Gastroesophageal sphincter (tissue), 4 donors: ENCODE measurements at regions not wholly inside any gene's neighbourhood (a gene's known extent, or its start where the extent isn't known, plus 50 kb on each side); places are given as distances from the start of the nearest gene placed in this dataset.

ENCODE experiments used
- ATAC-seq: fragments of 150-250 bp; one replicate; pipeline ENCODE4 v1.9.1; 2016; ENCODE audit warnings: mild to moderate bottlenecking, moderate library complexity
- H3K27ac ChIP-seq, 4 donors: fragments of 200-600 bp; sonication (generic) in 3 of 4; 1 replicate in 3 of 4; 2 replicates in 1 of 4; pipeline ENCODE4 v1.5.1; 2016 to 2019
- H3K27me3 ChIP-seq: fragments of 200-600 bp; sonication (generic); one replicate; pipeline ENCODE4 v1.5.1; 2019
- H3K36me3 ChIP-seq, 2 donors: fragments of 200-600 bp; sonication (generic); one replicate each; pipeline ENCODE4 v1.5.1; 2019; ENCODE audit warnings: control low read depth in 1 of 2
- H3K4me1 ChIP-seq, 3 donors: fragments of 200-600 bp; sonication (generic); 1 replicate in 2 of 3; 2 replicates in 1 of 3; pipeline ENCODE4 v1.5.1; 2016 to 2019; ENCODE audit warnings: control low read depth in 2 of 3
- H3K4me3 ChIP-seq, 2 donors: fragments of 200-600 bp; sonication (generic); one replicate each; pipeline ENCODE4 v1.5.1; 2019; ENCODE audit warnings: mild to moderate bottlenecking in 1 of 2, moderate library complexity in 1 of 2
- H3K9me3 ChIP-seq, 3 donors: fragments of 200-600 bp; sonication (generic); one replicate each; pipeline ENCODE4 v1.5.1; 2017 to 2019; ENCODE audit warnings: control low read depth in 2 of 3
- CTCF ChIP-seq, 4 experiments: fragments of 200-600 bp in 2 of 4; fragments of 450-650 bp in 2 of 4; sonication (generic) in 1 of 4; IDR thresholded peaks; one replicate each; pipeline ENCODE4 v1.5.1; 2017 to 2019; ENCODE audit warnings: antibody characterized with exemption in 4 of 4, mild to moderate bottlenecking in 2 of 4, moderate library complexity in 2 of 4
- EP300 ChIP-seq: sonication (generic); formaldehyde crosslinking; IDR thresholded peaks from one replicate; pipeline ENCODE4 v1.6.1; 2017; ENCODE audit warnings: antibody characterized with exemption, mild to moderate bottlenecking
- POLR2A ChIP-seq, 2 donors: fragments of 450-650 bp; IDR thresholded peaks; one replicate each; pipeline ENCODE4 v1.6.1; 2017; ENCODE audit warnings: antibody characterized with exemption in 2 of 2, mild to moderate bottlenecking in 2 of 2, moderate library complexity in 1 of 2
- POLR2AphosphoS5 ChIP-seq: sonication (generic); formaldehyde crosslinking; IDR thresholded peaks from one replicate; pipeline ENCODE4 v1.6.1; 2017; ENCODE audit warnings: antibody characterized with exemption
- WGBS, 2 donors: methylation state at CpG; one replicate each; pipeline ENCODE4 v1.1.5; 2018; ENCODE audit warnings: low coverage in 1 of 2; 5-methylcytosine and 5-hydroxymethylcytosine counted together

- H3K4me3 ChIP-seq: no peak overlapping the region
- peaks cover 0 to 2% (median 0%) of the 10 kb centered on the region in 3 donors for H3K9me3 ChIP-seq
- H3K4me1 ChIP-seq: no peaks in the 10 kb centered on the region
- ATAC-seq: no peak
- WGBS, 2 donors: 47% methylated on average over 5 to 7 of the region's 7 CpGs
- peaks cover 19% of the 10 kb centered on the region for H3K27me3 ChIP-seq
- H3K27ac ChIP-seq: no peak overlapping the region
- H3K36me3 ChIP-seq: no peaks in the 10 kb centered on the region
- TF ChIP-seq POLR2A (IDR thresholded peaks at IDR 0.05) (no peak), EP300 (no peak), POLR2AphosphoS5 (no peak), CTCF (IDR thresholded peaks at IDR 0.05) (no peak)
Measured at GRCh38 chr12:118680356-118680963, 300.9 kb upstream of the SRRM4 start.

GRCh38 chr12:118682656-118683055, 298.7 kb upstream of the SRRM4 start:
- no peaks in the 10 kb centered on the region for H3K36me3 ChIP-seq
- no peaks in the 10 kb centered on the region for H3K4me1 ChIP-seq
- TF ChIP-seq POLR2A (IDR thresholded peaks at IDR 0.05) (no peak), EP300 (no peak), POLR2AphosphoS5 (no peak)
- ATAC-seq: no peak
- H3K4me3 ChIP-seq: no peak overlapping the region
- H3K27me3 ChIP-seq: peaks cover 19% of the 10 kb centered on the region
- 38 to 46% methylated on average over 3 of the region's 3 CpGs for WGBS, 2 donors
- no peaks in the 10 kb centered on the region for H3K9me3 ChIP-seq
- no peak overlapping the region for H3K27ac ChIP-seq

GRCh38 chr12:118685983-118686607, 295.2 kb upstream of the SRRM4 start:
- 50% methylated on average over 1 of the region's 1 CpG; no CpG with 5 or more reads in 1 of the 2 donors for WGBS, 2 donors
- H3K27me3 ChIP-seq: peaks cover 6% of the 10 kb centered on the region
- H3K4me1 ChIP-seq: no peaks in the 10 kb centered on the region
- H3K4me3 ChIP-seq: no peak overlapping the region
- TF ChIP-seq EP300 (no peak), POLR2A (IDR thresholded peaks at IDR 0.05) (no peak), CTCF (IDR thresholded peaks at IDR 0.05) (no peak), POLR2AphosphoS5 (no peak)
- no peak overlapping the region for H3K27ac ChIP-seq
- no peaks in the 10 kb centered on the region for H3K36me3 ChIP-seq
- no peaks in the 10 kb centered on the region for H3K9me3 ChIP-seq
- ATAC-seq: no peak

GRCh38 chr12:118689793-118690192, 291.5 kb upstream of the SRRM4 start:
- WGBS, 2 donors: 0 to 14% methylated on average over 3 of the region's 3 CpGs
- Histone ChIP-seq H3K27ac (no peak overlapping the region), H3K9me3 (no peaks in the 10 kb centered on the region), H3K36me3 (no peaks in the 10 kb centered on the region), H3K4me3 (no peak overlapping the region), H3K27me3 (no peaks in the 10 kb centered on the region), H3K4me1 (no peaks in the 10 kb centered on the region)
- ATAC-seq: no peak
- TF ChIP-seq EP300: no peak
- TF ChIP-seq POLR2AphosphoS5: no peak
- TF ChIP-seq POLR2A (IDR thresholded peaks at IDR 0.05): no peak
- no peak for TF ChIP-seq CTCF (IDR thresholded peaks at IDR 0.05)

- WGBS, 2 donors: 51 to 57% methylated on average over 3 of the region's 3 CpGs
- H3K27ac ChIP-seq: no peak overlapping the region
- no peaks in the 10 kb centered on the region for H3K4me1 ChIP-seq
- TF ChIP-seq EP300 (no peak), POLR2A (IDR thresholded peaks at IDR 0.05) (no peak), CTCF (IDR thresholded peaks at IDR 0.05) (no peak), POLR2AphosphoS5 (no peak)
- H3K4me3 ChIP-seq: no peak overlapping the region
- no peak for ATAC-seq
- H3K27me3 ChIP-seq: no peaks in the 10 kb centered on the region
- H3K9me3 ChIP-seq: no peaks in the 10 kb centered on the region
- H3K36me3 ChIP-seq: no peaks in the 10 kb centered on the region
Measured at GRCh38 chr12:118690506-118690905, 290.8 kb upstream of the SRRM4 start.
